ENCODE measurements at regions not wholly inside any gene's neighbourhood (a gene's known extent, or its start where the extent isn't known, plus 50 kb on each side); places are given as distances from the start of the nearest gene placed in this dataset.

DNA sequence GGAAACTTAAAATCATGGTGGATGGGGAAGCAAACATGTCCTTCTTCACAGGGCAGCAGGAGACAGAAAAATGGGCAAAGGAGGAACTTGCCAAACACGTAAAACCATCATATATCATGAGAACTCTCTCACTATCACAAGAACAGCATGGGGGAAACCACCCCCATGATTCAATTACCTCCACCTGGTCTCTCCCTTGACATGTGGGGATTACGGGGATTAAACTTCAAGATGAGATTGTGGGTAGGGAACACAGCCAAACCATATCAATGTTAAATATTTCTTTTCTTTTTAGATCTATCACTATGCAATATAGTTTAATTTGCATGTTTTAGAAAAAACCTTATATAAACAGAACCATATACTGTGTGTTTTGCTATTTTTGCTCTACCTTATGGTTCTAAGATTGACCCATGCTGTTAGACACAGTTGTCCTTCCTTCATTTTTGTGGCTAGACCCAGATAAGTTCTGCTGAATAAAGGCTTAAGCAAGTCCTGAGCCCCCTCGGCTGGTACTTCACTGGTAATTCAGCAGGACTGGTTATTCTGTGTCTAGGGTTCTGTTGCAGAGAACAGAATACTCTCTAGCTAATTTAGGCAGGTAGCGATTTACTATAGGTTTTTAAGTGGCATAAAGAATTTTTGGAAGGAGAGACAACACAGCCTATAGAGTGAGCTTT lies 253.7 kb upstream of the HMGA2 start:
- TF ChIP-seq POLR2AphosphoS5 (IDR thresholded peaks at IDR 0.05; ENCODE audit: insufficient read depth, low read depth, low read length) (no peak), FOS (IDR thresholded peaks at IDR 0.05; ENCODE audit: borderline replicate concordance, insufficient read depth, low read length) (no peak), POLR2A (IDR thresholded peaks at IDR 0.05; ENCODE audit: low read depth, low read length) (no peak), JUN (IDR thresholded peaks at IDR 0.05; ENCODE audit: borderline replicate concordance, insufficient read depth, insufficient read length, low read depth) (no peak), GATA2 (IDR thresholded peaks at IDR 0.05; ENCODE audit: insufficient read depth, insufficient read length, low read depth, low read length) (no peak), EZH2 (IDR thresholded peaks at IDR 0.05; ENCODE audit: borderline replicate concordance, low read depth, low read length, severe bottlenecking) (no peak), MYC (IDR thresholded peaks at IDR 0.05; ENCODE audit: low read depth, low read length) (no peak)
- TF ChIP-seq, protein P1, sequence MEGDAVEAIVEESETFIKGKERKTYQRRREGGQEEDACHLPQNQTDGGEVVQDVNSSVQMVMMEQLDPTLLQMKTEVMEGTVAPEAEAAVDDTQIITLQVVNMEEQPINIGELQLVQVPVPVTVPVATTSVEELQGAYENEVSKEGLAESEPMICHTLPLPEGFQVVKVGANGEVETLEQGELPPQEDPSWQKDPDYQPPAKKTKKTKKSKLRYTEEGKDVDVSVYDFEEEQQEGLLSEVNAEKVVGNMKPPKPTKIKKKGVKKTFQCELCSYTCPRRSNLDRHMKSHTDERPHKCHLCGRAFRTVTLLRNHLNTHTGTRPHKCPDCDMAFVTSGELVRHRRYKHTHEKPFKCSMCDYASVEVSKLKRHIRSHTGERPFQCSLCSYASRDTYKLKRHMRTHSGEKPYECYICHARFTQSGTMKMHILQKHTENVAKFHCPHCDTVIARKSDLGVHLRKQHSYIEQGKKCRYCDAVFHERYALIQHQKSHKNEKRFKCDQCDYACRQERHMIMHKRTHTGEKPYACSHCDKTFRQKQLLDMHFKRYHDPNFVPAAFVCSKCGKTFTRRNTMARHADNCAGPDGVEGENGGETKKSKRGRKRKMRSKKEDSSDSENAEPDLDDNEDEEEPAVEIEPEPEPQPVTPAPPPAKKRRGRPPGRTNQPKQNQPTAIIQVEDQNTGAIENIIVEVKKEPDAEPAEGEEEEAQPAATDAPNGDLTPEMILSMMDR (IDR thresholded peaks at IDR 0.05; ENCODE audit: extremely low read depth in 1 of 2, insufficient read depth in 1 of 2, low read depth in 1 of 2, low read length in 2 of 2): no peak
- TF ChIP-seq, protein P2, sequence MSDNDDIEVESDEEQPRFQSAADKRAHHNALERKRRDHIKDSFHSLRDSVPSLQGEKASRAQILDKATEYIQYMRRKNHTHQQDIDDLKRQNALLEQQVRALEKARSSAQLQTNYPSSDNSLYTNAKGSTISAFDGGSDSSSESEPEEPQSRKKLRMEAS (IDR thresholded peaks at IDR 0.05; ENCODE audit: insufficient read depth, insufficient read length): no peak
- Histone ChIP-seq H3K36me3 (ENCODE audit: control insufficient read depth in 2 of 2, extremely low read depth in 1 of 2, insufficient read depth in 2 of 2, low read length in 2 of 2) (no peaks in the 10 kb centered on the region), H3K4me2 (ENCODE audit: insufficient read depth, low read length) (no peak overlapping the region), H3K9me1 (replicated peaks; ENCODE audit: control insufficient read depth, extremely low read depth, insufficient read depth, low read length) (no peaks in the 10 kb centered on the region), H3K4me3 (replicated peaks in 1 of 3; ENCODE audit: insufficient read depth in 1 of 3, low read depth in 1 of 3, low read length in 3 of 3) (no peak overlapping the region), H3K4me1 (ENCODE audit: control insufficient read depth, extremely low read depth, insufficient read depth, low read length) (peaks cover 29% of the 10 kb centered on the region), H3K79me2 (ENCODE audit: control insufficient read depth, insufficient read depth, low read length) (no peaks in the 10 kb centered on the region), H3K27me3 (ENCODE audit: control insufficient read depth in 2 of 2, insufficient read depth in 2 of 2, low read length in 2 of 2) (no peaks in the 10 kb centered on the region), H3K9me3 (replicated peaks; ENCODE audit: control insufficient read depth, insufficient read depth, low read length) (peaks cover 2% of the 10 kb centered on the region), H2AFZ (ENCODE audit: low read depth, low read length) (no peak overlapping the region), H3K27ac (ENCODE audit: insufficient read depth, low read depth, low read length) (no peak overlapping the region), H3K9ac (replicated peaks; ENCODE audit: extremely low read depth, insufficient read depth, low read length) (no peak overlapping the region), H4K20me1 (replicated peaks; ENCODE audit: control insufficient read depth, extremely low read depth, insufficient read depth, low read length) (no peaks in the 10 kb centered on the region)
- no peak for DNase-seq (ENCODE audit: low read depth, low spot score)
- CTCF ChIA-PET: interaction anchor here (1.7 kb wide), 1 partner anchor 32 kb away, joined by 5 read pairs; no protein-coding TSS in a partner anchor
- dilution Hi-C loops (cut with MboI; ENCODE audit: extremely low pct_ligation_motif_present, low sequenced_read_pairs): no loop called here
- intact Hi-C loops (cut with micrococcal nuclease): no loop called here
- POLR2A ChIA-PET: no interaction called here
- FAIRE-seq: no peak
- BruUV-seq (replicated peaks): no TSS peak
